Sigmoid colon (tissue), 6 donors: ENCODE measurements at regions not wholly inside any gene's neighbourhood (a gene's known extent, or its start where the extent isn't known, plus 50 kb on each side); places are given as distances from the start of the nearest gene placed in this dataset.

Experiments used
- DNase-seq: peaks from one replicate; pipeline ENCODE4 v3.0.0-alpha.2; 2019
- H3K27ac ChIP-seq, 4 donors: fragments of 200-600 bp; sonication (generic); one replicate each; pipeline ENCODE4 v1.5.1; 2016 to 2019; ENCODE audit warnings: mild to moderate bottlenecking in 1 of 4
- H3K27me3 ChIP-seq, 3 donors: fragments of 200-600 bp; sonication (generic); one replicate each; pipeline ENCODE4 v1.5.1; 2019; ENCODE audit warnings: mild to moderate bottlenecking in 1 of 3
- H3K36me3 ChIP-seq, 4 donors: fragments of 200-600 bp; sonication (generic); one replicate each; pipeline ENCODE4 v1.5.1; 2016 to 2019
- H3K4me1 ChIP-seq, 4 donors: fragments of 200-600 bp; sonication (generic); one replicate each; pipeline ENCODE4 v1.5.1; 2017 to 2019
- H3K4me3 ChIP-seq, 4 donors: fragments of 200-600 bp; sonication (generic); one replicate each; pipeline ENCODE4 v1.5.1; 2017 to 2019; ENCODE audit warnings: mild to moderate bottlenecking in 2 of 4, moderate library complexity in 1 of 4
- H3K9me3 ChIP-seq, 4 donors: fragments of 200-600 bp in 3 of 4; sonication (generic) in 3 of 4; one replicate each; pipeline versions ENCODE4 v1.5.1 to v1.6.1; 2013 to 2019
- EP300 ChIP-seq, 4 donors: sonication (generic); formaldehyde crosslinking; IDR thresholded peaks; one replicate each; pipeline ENCODE4 v1.6.1; 2017; ENCODE audit warnings: antibody characterized with exemption in 4 of 4
- POLR2A ChIP-seq, 2 donors: fragments of 450-650 bp; IDR thresholded peaks; one replicate each; pipeline ENCODE4 v1.6.1; 2016; ENCODE audit warnings: antibody characterized with exemption in 2 of 2, mild to moderate bottlenecking in 2 of 2, moderate library complexity in 2 of 2
- POLR2AphosphoS5 ChIP-seq, 4 donors: sonication (generic); formaldehyde crosslinking; IDR thresholded peaks; one replicate each; pipeline ENCODE4 v1.6.1; 2017; ENCODE audit warnings: antibody characterized with exemption in 4 of 4
- WGBS, 2 donors: extraction: QIAGEN DNeasy Blood & Tissue Kit; methylation state at CpG; one replicate each; pipeline ENCODE4 v1.1.7; 2013; 5-methylcytosine and 5-hydroxymethylcytosine counted together
- intact Hi-C: fragments of 100-400 bp; cut with DNase I; formaldehyde crosslinking; loops from one replicate; pipeline ENCODE4 v1.15.1; 2023
- TF ChIP-seq, protein P1 (sequence below), 4 experiments: fragments of 450-650 bp in 3 of 4; fragments of 200-600 bp in 1 of 4; IDR thresholded peaks; one replicate each; pipeline ENCODE4 v1.5.1; 2016 to 2019; ENCODE audit warnings: antibody characterized with exemption in 4 of 4, mild to moderate bottlenecking in 3 of 4, moderate library complexity in 2 of 4
- donor health status: healthy with polysubstance abuse.
- donor health status: healthy.

DNA sequence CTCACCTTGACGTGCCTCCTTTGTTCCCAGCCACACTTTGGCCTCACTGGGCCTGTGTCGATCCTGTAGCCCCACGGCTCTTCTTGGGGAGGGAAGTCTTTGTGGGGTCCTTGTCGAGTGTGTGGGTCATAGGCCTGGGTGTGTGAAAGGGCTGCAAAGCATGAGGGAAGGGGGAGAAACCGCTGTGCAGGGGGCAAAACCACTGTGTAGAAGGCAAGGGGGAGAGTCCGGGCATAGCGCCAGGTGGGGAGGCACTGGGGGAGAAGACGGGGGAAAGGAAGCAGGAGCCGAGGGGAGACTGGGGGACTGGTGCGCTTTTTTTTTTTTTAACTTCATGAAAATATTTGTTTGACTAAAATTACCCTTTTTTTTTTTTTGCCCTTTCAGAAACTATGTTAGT, 65.1 kb upstream of the RASD2 start:
- H3K4me3 ChIP-seq = no peak overlapping the region
- H3K4me1 ChIP-seq = peaks cover 4 to 52% (median 48%) of the 10 kb centered on the region in 4 donors
- H3K9me3 ChIP-seq = peaks cover 0 to 3% (median 0%) of the 10 kb centered on the region in 4 donors
- H3K27me3 ChIP-seq = no peaks in the 10 kb centered on the region
- no peak for DNase-seq
- no peak overlapping the region for H3K27ac ChIP-seq
- 40 to 80% methylated on average over 10 of the region's 10 CpGs for WGBS, 2 donors
- intact Hi-C loops = loop anchor here (5.0 kb wide), 1 partner anchor 147 kb away; no protein-coding TSS in a partner anchor
- no peak for TF ChIP-seq POLR2AphosphoS5 (IDR thresholded peaks at IDR 0.05)
- no peak for TF ChIP-seq POLR2A (IDR thresholded peaks at IDR 0.05)
- TF ChIP-seq, protein P1, sequence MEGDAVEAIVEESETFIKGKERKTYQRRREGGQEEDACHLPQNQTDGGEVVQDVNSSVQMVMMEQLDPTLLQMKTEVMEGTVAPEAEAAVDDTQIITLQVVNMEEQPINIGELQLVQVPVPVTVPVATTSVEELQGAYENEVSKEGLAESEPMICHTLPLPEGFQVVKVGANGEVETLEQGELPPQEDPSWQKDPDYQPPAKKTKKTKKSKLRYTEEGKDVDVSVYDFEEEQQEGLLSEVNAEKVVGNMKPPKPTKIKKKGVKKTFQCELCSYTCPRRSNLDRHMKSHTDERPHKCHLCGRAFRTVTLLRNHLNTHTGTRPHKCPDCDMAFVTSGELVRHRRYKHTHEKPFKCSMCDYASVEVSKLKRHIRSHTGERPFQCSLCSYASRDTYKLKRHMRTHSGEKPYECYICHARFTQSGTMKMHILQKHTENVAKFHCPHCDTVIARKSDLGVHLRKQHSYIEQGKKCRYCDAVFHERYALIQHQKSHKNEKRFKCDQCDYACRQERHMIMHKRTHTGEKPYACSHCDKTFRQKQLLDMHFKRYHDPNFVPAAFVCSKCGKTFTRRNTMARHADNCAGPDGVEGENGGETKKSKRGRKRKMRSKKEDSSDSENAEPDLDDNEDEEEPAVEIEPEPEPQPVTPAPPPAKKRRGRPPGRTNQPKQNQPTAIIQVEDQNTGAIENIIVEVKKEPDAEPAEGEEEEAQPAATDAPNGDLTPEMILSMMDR (IDR thresholded peaks at IDR 0.05) = no peak
- TF ChIP-seq EP300 (IDR thresholded peaks at IDR 0.05) = no peak
- no peaks in the 10 kb centered on the region for H3K36me3 ChIP-seq

DNA sequence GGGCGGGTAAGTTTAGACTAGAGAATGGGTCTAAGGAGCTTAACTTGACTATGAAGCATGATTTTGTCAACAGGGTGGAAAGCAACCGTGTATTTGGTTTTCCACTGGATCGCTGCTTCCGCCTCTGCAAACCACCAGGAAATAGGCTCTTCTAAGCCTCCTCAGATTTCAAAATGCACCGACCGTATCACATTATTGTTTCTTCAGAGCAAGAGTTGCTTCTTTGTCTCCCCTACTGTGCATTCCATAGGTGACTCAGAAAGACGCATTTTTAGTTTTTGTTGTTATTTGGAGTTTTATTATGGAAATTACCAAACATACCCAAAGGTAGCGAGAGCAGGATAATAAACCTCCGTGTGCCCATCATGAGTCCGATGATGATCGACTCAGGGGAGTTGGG, 64.3 kb upstream of the RASD2 start:
- Histone ChIP-seq H3K9me3 (peaks cover 0 to under 1% (median 0%) of the 10 kb centered on the region in 4 donors), H3K27ac (no peak overlapping the region), H3K27me3 (no peaks in the 10 kb centered on the region), H3K4me3 (no peak overlapping the region), H3K4me1 (peaks cover 5 to 60% (median 56%) of the 10 kb centered on the region in 4 donors), H3K36me3 (no peaks in the 10 kb centered on the region)
- intact Hi-C loops = loop anchor here (5.0 kb wide), 1 partner anchor 146 kb away; no protein-coding TSS in a partner anchor
- TF ChIP-seq POLR2AphosphoS5 (IDR thresholded peaks at IDR 0.05) = no peak
- no peak for TF ChIP-seq POLR2A (IDR thresholded peaks at IDR 0.05)
- TF ChIP-seq, protein P1 (IDR thresholded peaks at IDR 0.05) = no peak
- TF ChIP-seq EP300 (IDR thresholded peaks at IDR 0.05) = no peak
- 81 to 86% methylated on average over 11 of the region's 11 CpGs for WGBS, 2 donors
- no peak for DNase-seq

DNA sequence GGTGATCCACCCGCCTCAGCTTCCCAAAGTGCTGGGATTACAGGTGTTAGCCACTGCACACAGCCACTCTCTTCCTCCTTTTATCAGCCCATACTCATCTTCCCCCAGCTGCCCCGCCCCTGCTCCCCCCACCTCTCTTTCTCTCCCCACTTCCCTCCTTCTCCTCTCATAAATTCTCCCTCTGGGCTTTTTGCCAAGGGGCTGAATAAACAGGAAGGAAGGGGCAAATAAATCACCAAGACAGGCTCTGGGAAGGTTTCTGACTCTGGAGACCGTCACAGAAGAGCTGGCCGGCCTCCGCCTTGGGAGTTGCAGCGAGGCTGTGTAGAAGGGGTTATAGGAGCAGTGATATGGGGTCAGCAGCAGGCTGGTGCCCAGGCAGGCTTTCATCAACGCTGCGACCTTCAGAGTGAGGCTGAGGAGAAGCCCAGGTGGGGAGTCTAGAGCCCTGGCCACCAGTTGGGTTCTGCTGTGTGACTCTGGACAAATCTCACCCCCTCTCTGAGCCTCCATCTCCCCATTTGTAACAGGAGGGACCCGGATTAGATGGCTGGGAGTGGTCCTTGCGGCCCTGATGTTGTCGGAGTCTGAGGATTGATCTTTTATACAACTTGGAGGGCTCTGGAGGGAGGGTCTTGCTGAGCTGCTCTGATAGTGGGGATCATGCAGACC, 62.6 kb upstream of the RASD2 start:
- Histone ChIP-seq H3K4me1 (peaks cover 5 to 65% (median 58%) of the 10 kb centered on the region in 4 donors), H3K9me3 (no peaks in the 10 kb centered on the region), H3K36me3 (no peaks in the 10 kb centered on the region), H3K4me3 (no peak overlapping the region), H3K27ac (peak overlapping the region; percentile 66 to 92 (median 86)), H3K27me3 (no peaks in the 10 kb centered on the region)
- TF ChIP-seq EP300 (IDR thresholded peaks at IDR 0.05) (peak; percentile 65 to 96 (median 90)), POLR2A (IDR thresholded peaks at IDR 0.05) (peak in 1 of 2 donors; percentile 6), POLR2AphosphoS5 (IDR thresholded peaks at IDR 0.05) (peak; percentile 96 to 99 (median 97))
- TF ChIP-seq, protein P1 (IDR thresholded peaks at IDR 0.05) = no peak
- DNase-seq = peak; percentile 95
- intact Hi-C loops = loop anchor here (1.0 to 5.0 kb wide), 3 partner anchors 32 to 144 kb away; partner anchors contain the start of gene RASD2
- 15 to 20% methylated on average over 11 of the region's 11 CpGs for WGBS, 2 donors

DNA sequence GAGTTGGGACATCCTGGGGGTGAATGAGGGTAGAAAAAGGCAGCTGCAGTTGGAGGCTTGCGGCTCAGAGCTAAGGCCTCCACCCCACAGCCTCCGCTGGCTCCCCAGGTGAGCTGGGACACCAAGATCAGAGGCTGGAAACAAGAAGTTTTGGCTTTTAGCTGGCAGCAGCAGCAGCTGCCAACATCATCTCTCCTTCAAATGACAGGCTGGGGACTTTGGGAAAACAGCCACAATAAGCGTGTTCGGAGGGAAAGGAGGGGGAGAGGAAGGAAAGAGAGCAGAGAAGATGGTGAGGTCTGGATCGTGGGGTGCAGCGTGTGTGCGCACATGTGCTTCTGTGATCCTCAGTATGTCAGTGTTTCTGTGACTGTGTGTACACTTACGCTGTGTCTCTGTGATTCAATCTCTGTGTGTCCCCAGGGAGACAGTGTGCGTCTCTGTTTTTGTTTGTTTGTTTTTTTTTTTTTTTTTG, 62.0 kb upstream of the RASD2 start:
- DNase-seq = peak; percentile 72
- intact Hi-C loops = loop anchor here (1.0 to 5.0 kb wide), 3 partner anchors 32 to 144 kb away; partner anchors contain the start of gene RASD2
- no peaks in the 10 kb centered on the region for H3K36me3 ChIP-seq
- H3K27me3 ChIP-seq = no peaks in the 10 kb centered on the region
- peak in 3 of 4 donors; percentile 20 to 27 (median 21) for TF ChIP-seq POLR2AphosphoS5 (IDR thresholded peaks at IDR 0.05)
- TF ChIP-seq, protein P1 (IDR thresholded peaks at IDR 0.05) = no peak
- TF ChIP-seq EP300 (IDR thresholded peaks at IDR 0.05) = no peak
- TF ChIP-seq POLR2A (IDR thresholded peaks at IDR 0.05) = no peak
- peak overlapping the region; percentile 66 to 92 (median 86) for H3K27ac ChIP-seq
- no peaks in the 10 kb centered on the region for H3K9me3 ChIP-seq
- H3K4me3 ChIP-seq = no peak overlapping the region
- 81 to 90% methylated on average over 9 of the region's 9 CpGs for WGBS, 2 donors
- H3K4me1 ChIP-seq = peaks cover 5 to 61% (median 53%) of the 10 kb centered on the region in 4 donors
